Endothelial cell (in vitro differentiated cells): ENCODE measurements at regions not wholly inside any gene's neighbourhood (a gene's known extent, or its start where the extent isn't known, plus 50 kb on each side); places are given as distances from the start of the nearest gene placed in this dataset.
"Not testable (repeated sequence)": the region's sequence is repeated elsewhere in the genome, so short reads cannot be mapped to it uniquely, and the experiment has no call there.

ENCODE experiments used
- DNase-seq: peaks from one replicate; pipeline ENCODE4 v3.0.0; 2021; ENCODE audit warnings: low spot score
- H3K27ac Mint-ChIP-seq: one replicate; pipeline ENCODE4 v1.8.0; 2021; ENCODE audit warnings: mixed read lengths, inconsistent platforms; ENCODE audit not compliant: unreplicated experiment
- H3K27me3 Mint-ChIP-seq: one replicate; pipeline ENCODE4 v1.8.0; 2021; ENCODE audit warnings: mild to moderate bottlenecking, moderate library complexity, mixed read lengths, inconsistent platforms; ENCODE audit not compliant: unreplicated experiment
- H3K36me3 Mint-ChIP-seq: one replicate; pipeline ENCODE4 v1.8.0; 2021; ENCODE audit warnings: mild to moderate bottlenecking, low read depth, mixed read lengths, inconsistent platforms; ENCODE audit not compliant: unreplicated experiment
- H3K4me1 Mint-ChIP-seq: one replicate; pipeline ENCODE4 v1.8.0; 2021; ENCODE audit warnings: mild to moderate bottlenecking, mixed read lengths, inconsistent platforms; ENCODE audit not compliant: unreplicated experiment
- H3K4me3 Mint-ChIP-seq: one replicate; pipeline ENCODE4 v1.8.0; 2021; ENCODE audit warnings: mild to moderate bottlenecking, mixed read lengths, inconsistent platforms; ENCODE audit not compliant: unreplicated experiment
- H3K9me3 Mint-ChIP-seq: one replicate; pipeline ENCODE4 v1.8.0; 2021; ENCODE audit warnings: mixed read lengths, inconsistent platforms; ENCODE audit not compliant: unreplicated experiment
- TF ChIP-seq, protein P1 (sequence below): fragments of 200-600 bp; sonication (generic); IDR thresholded peaks from one replicate; pipeline ENCODE4 v1.5.0; 2021; ENCODE audit warnings: antibody characterized with exemption; ENCODE audit not compliant: unreplicated experiment

GRCh38 chr14:25350021-25350420 is 300.1 kb upstream of the STXBP6 start:
- TF ChIP-seq, protein P1, sequence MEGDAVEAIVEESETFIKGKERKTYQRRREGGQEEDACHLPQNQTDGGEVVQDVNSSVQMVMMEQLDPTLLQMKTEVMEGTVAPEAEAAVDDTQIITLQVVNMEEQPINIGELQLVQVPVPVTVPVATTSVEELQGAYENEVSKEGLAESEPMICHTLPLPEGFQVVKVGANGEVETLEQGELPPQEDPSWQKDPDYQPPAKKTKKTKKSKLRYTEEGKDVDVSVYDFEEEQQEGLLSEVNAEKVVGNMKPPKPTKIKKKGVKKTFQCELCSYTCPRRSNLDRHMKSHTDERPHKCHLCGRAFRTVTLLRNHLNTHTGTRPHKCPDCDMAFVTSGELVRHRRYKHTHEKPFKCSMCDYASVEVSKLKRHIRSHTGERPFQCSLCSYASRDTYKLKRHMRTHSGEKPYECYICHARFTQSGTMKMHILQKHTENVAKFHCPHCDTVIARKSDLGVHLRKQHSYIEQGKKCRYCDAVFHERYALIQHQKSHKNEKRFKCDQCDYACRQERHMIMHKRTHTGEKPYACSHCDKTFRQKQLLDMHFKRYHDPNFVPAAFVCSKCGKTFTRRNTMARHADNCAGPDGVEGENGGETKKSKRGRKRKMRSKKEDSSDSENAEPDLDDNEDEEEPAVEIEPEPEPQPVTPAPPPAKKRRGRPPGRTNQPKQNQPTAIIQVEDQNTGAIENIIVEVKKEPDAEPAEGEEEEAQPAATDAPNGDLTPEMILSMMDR, result no peak
- H3K27me3 Mint-ChIP-seq, result no peaks in the 10 kb centered on the region

GRCh38 chr14:25349269-25349668 is 299.3 kb upstream of the STXBP6 start:
- H3K4me1 Mint-ChIP-seq, result no peaks in the 10 kb centered on the region
- no peak overlapping the region for H3K27ac Mint-ChIP-seq
- no peak overlapping the region for H3K4me3 Mint-ChIP-seq
- H3K36me3 Mint-ChIP-seq, result no peaks in the 10 kb centered on the region
- TF ChIP-seq, protein P1, result no peak
- H3K9me3 Mint-ChIP-seq, result peaks cover 7% of the 10 kb centered on the region
- H3K27me3 Mint-ChIP-seq, result no peaks in the 10 kb centered on the region
- no peak for DNase-seq

More at GRCh38 chr14:25350021-25350420, 300.1 kb upstream of the STXBP6 start:
- Mint-ChIP-seq H3K27ac (no peak overlapping the region), H3K4me3 (no peak overlapping the region), H3K4me1 (no peaks in the 10 kb centered on the region), H3K9me3 (peaks cover 4% of the 10 kb centered on the region), H3K36me3 (no peaks in the 10 kb centered on the region)
- DNase-seq, result no peak

- no peaks in the 10 kb centered on the region for H3K4me1 Mint-ChIP-seq
- peaks cover 16% of the 10 kb centered on the region for H3K9me3 Mint-ChIP-seq
- H3K4me3 Mint-ChIP-seq, result no peak overlapping the region
- no peak for DNase-seq
- TF ChIP-seq, protein P1, result no peak
- H3K36me3 Mint-ChIP-seq, result no peaks in the 10 kb centered on the region
- no peak overlapping the region for H3K27ac Mint-ChIP-seq
- no peaks in the 10 kb centered on the region for H3K27me3 Mint-ChIP-seq
Measured at GRCh38 chr14:25340882-25341281, 290.9 kb upstream of the STXBP6 start.

- no peaks in the 10 kb centered on the region for H3K27me3 Mint-ChIP-seq
- no peak for DNase-seq
- no peak overlapping the region for H3K27ac Mint-ChIP-seq
- H3K4me1 Mint-ChIP-seq, result no peaks in the 10 kb centered on the region
- no peak overlapping the region for H3K4me3 Mint-ChIP-seq
- no peaks in the 10 kb centered on the region for H3K9me3 Mint-ChIP-seq
- no peaks in the 10 kb centered on the region for H3K36me3 Mint-ChIP-seq
- TF ChIP-seq, protein P1, result no peak
Measured at GRCh38 chr14:25322784-25323183, 272.8 kb upstream of the STXBP6 start.

DNA sequence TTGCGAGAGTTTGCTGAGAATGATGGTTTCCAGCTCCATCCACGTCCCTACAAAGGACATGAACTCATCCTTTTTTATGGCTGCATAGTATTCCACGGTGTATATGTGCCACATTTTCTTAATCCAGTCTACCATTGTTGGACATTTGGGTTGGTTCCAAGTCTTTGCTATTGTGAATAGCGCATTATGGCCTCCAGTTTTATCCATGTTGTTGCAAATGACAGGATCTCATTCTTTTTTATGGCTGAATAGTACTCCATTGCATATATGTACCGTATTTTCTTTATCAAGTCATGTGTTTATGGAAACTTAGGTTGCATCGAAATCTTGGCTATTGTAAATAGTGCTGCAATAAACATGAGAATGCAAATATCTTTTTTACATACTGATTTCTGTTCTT is 266.1 kb upstream of the STXBP6 start:
- H3K4me3 Mint-ChIP-seq, H3K4me1 Mint-ChIP-seq, H3K36me3 Mint-ChIP-seq: not testable (repeated sequence)

DNA sequence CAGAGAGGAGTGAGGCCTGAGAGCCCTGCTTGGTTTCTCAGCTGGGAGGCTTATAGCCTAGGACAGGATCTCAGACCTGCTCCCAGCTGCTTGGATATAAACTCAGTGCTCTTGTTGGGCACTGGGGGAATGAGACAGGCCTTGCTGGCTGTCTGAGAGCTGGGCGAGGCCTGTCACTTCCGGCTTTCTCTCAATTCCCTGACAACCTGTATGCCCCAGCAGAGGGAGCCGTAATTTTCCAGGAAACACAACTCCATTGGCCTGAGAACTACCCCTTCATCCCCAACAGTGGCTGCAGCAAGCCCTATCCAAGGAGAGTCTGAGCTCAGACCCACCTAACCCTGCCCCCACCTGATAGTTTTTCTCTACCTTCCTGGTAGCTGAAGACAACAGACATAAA is 258.3 kb upstream of the STXBP6 start:
- H3K27ac Mint-ChIP-seq, result no peak overlapping the region
- peak; percentile 16 for DNase-seq

More for the DNA sequence above, 266.1 kb upstream of the STXBP6 start:
- H3K9me3 Mint-ChIP-seq, DNase-seq, H3K27ac Mint-ChIP-seq, H3K27me3 Mint-ChIP-seq: not testable (repeated sequence)

More for the DNA sequence above, 258.3 kb upstream of the STXBP6 start:
- TF ChIP-seq, protein P1, result no peak
- H3K27me3 Mint-ChIP-seq, result no peaks in the 10 kb centered on the region
- H3K4me3 Mint-ChIP-seq, result no peak overlapping the region
- no peaks in the 10 kb centered on the region for H3K36me3 Mint-ChIP-seq
- H3K4me1 Mint-ChIP-seq, result no peaks in the 10 kb centered on the region
- no peaks in the 10 kb centered on the region for H3K9me3 Mint-ChIP-seq
